Brain pericyte (primary cell): ENCODE measurements at regions not wholly inside any gene's neighbourhood (a gene's known extent, or its start where the extent isn't known, plus 50 kb on each side); places are given as distances from the start of the nearest gene placed in this dataset.
"Not testable (repeated sequence)": the region's sequence is repeated elsewhere in the genome, so short reads cannot be mapped to it uniquely, and the experiment has no call there.

Experiments used
- DNase-seq: peaks from one replicate; pipeline ENCODE4 v3.0.0-alpha.2; 2012; ENCODE audit warnings: low read depth, low spot score

DNA sequence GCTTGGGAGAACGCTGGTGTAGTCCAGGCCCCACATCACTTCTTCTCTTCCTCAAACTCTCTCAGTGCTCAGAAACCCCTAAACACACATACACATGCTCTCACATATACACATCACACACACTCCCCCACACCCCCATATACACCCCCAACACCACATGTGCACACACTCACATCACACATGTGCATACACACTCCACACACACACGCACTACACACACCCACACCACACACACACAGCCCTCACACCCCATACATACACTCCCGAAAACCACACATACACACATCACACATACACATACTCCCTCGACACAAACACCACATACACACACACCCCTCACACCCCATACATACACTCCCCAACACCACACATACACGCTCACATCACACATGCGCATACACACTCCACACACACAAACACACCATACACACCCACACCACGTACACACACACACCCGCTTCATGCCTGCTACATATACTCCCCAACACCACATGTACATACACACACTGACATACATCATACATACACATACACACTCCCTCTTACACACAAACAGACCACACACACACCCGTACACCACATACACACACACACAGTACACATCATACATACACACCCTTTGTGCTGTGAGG is 110.3 kb upstream of the TMEM170B start:
- no peak for DNase-seq

DNA sequence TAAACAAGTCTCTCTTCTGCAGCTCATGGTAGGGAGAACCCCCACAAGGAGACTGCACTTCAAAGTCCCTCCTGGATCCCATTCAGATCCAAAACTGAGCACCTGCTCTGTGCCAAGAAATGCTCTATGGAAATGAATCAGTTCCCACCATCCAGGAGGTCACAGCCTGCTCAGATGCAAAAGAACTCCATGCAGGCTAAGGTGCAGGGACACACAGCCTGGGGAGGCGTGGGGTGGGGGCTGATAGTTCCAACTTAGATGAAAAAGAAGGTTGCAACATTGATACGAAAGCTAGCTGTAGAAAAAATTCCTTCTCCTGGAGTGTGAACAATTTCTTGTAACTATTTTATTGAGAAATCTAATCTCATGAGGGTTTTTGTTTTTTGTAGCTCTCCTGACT is 111.0 kb upstream of the TMEM170B start:
- no peak for DNase-seq

DNA sequence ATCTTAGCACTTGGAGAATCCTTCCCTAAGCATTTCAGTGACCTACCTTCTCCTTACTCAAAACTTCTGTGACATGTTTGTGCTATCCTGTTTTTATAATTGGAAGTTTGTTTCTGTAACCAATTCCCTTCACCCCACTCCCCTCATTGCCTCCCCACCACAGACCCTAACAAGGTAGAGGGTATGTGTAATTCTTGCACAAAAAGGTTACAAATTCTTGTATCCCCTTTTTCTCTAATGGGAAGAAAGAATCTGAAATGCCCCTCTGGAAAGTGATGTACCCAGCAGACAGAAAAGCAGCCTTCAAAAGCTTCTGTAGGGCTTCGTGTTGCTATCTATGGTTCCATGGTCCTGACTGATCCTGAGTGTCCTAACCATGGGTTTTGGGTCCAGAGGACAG is 111.7 kb upstream of the TMEM170B start:
- no peak for DNase-seq

DNA sequence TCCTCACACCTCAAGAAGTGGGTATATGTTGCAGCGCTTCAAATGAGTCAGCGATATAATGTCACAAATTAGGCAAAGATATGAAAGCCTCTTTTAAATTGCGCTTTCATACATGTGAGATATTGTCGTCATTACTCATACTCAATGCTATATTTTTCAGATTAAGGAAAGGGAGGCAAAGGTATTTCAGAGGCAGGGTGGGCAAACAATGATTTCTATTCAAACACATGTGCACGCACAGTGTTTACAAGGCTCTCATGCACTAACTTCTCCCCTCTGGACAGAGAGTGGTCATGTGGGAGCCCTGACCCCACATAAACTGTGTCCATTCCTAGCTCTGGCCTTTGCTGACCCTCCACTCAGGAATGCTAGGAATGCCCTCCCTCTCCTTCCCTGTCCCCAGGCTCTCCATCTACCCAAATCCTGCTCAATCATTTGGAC is 112.1 kb upstream of the TMEM170B start:
- DNase-seq, result no peak

DNA sequence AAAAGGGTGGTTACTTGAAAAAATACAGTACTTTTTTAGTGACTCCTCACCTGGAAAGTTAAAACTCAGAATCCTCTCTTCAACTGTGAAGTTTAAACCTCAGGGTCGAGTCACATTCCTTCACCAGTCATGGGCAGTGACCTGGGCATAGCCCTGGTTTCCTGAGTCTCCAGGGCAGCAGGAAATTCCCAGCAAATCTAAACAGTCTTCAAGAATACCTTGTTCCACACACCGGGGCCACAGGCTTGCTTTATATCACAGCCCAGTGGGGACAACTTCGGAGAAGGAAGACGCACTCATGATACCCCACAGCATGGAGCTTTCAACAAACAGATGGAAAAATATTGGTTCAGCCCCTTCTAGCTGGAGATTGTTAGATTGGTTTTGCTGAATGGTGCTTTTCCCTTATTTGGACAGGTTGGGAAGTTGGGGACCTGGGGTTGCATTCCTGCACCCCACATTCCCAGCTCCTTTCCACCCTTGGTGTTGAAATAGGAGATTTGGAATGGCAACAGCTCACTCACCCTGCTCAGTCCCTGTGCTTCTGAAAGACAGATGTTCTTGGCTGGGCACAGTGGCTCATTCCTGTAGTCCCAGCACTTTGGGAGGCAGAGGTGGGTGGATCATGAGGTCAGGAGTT is 113.0 kb upstream of the TMEM170B start:
- DNase-seq, result no peak

DNA sequence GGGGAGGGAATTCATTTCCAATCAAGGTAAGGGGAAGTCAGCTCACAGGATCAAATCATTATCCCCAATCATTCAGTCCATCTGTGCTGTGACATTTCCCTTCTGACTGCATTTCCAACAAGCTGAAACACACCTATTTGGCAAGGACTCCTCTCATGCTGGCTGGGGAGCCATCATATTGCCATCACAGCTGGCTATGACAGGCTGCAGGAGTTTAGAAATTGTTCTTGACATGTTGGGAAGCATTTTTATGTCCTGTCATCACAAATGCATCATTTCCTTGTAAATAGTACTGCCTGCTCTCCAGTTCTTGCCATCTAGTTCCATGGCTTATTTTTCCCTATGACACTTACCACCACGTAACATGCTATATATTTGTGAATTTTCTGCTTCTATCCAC is 113.9 kb upstream of the TMEM170B start:
- no peak for DNase-seq

DNA sequence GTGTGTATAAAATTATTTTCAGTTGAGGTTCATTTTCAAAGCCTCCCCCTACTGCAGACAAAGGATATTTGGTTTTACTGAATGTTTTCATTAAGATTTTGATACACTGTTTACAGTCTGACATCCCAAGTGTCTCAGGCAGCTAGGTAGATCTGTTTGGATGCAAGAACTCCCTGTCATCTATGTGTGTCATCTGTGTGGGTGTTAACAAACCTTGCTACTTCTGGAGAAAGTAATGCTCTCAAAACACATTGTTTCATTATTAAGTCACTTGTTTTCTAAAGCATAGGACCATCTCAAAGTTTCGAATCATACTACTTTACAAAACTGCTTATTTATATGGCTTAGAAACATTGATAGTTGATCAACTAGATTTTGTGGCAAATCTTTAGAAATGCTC is 114.5 kb upstream of the TMEM170B start:
- no peak for DNase-seq

DNA sequence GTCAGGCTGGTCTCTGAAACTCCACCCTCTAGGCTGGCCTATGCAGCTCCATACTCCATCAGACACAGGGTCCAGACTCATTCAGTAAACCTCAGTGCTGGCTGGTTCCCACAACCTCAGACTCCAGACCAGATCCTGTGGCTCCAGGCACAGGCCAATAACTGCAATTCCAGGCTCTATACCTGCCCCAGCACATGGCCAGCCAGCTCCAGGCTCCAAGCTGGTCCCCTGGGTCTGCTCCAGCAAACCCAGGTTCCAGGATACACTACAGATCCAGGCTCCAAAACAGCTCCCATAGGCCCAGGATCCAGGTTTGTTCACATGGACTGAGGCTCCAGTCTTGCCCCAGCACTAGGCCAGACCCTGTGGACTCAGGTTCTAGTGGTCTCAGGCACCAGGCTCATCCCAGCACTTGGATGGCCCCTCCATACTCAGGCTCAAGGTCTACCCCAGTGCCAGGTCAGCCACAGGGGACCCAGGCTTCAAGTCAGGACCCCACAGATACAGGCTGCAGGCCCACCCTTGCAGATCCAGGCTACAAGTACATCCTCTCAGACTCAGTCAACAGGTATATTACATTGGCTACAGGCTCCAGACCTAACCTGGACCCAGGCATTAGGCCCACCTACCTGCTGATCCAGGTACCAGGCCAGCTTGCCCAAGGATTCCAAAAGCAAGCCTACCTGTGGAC is 117.6 kb upstream of the TMEM170B start:
- no peak for DNase-seq

DNA sequence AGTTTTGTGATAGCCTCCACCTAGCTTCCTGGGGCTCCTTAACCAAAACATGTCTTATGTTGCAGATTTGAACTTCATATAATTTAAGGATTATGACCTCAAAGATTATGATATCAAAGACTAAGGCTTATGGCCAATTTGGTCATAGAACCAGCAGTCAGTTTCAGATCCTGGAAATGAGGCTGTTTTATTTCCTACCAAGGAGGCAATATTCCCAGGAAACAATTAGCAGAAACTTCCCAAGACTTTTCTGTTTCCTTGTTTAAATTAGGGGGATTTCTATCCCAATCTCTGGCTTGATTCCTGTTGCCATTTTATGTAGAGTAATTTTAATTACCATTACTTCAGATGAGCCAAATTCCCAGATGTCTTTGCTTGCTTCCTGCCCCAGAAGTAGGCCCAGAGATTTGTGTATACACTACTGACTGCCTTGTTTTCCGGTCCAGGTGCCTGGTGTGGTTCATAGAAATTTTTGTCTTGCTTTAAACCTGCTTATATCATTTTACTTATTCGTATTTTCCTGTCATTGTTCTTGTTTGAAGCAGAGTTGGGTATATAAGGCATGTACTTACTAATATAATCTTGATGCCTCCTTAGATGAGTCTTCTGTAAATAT is 119.2 kb upstream of the TMEM170B start:
- no peak for DNase-seq

DNA sequence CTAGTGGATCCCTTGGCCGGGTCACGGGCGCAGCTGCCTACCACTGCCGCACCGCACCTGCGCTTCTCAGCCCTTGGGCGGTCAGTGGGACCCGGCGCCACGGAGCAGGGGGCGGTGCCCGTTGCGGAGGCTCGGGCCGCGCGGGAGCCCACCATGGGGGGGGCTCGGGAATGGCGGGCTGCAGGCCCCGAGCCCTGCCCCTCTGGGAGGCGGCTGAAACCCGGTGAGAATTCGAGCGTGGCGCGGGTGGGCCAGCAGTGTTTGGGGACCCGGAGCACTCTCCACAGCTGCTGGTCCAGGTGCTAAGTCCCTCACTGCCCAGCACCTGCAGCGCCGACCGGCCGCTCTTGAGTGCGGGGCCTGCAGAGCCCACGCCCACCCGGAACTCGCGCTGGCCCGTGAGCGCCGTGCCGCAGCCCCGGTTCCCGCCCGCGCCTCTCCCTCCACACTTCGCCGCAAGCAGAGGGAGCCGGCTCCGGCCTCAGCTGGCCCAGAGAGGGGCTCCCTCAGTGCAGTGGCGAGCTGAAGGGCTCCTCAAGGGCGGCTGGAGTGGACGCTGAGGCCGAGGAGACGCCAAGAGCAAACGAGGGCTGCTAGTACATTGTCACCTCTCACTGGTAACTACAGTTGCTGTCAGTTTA is 120.5 kb upstream of the TMEM170B start:
- DNase-seq, result no peak

DNA sequence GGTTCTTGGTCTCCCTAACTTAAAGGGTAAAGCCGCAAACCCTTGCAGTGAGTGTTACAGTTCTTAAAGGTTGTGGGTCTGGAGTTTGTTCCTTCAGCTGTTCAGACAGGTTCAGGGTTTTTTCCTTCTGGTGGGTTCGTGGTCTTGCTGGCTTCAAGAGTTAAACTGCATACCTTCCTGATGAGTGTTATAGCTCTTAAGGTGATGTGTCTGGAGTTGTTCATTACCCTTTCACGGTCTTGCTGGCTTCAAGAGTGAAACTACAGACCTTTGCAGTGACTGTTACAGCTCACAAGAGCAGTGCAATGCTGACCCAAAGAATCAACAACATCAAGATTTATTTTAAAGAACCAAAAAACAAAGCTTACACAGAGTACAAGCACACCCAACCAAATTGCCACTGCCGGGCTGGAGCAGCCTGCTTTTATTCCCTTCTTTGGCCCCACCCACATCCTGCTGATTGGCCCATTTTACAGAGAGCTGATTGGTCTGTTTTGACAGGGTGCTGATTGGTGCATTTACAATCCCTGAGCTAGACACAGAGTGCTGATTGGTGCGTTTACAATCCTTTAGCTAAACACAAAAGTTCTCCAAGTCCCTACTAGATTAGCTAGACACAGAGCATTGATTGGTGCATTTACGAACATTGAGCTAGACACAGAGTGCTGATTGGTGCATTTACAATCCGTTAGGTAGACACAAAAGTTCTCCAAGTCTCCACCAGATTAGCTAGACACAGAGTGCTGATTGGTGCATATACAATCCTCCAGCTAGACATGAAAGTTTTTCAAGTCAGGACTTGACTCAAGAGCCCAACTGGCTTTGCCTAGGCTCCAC is 121.2 kb upstream of the TMEM170B start:
- not testable (repeated sequence) for DNase-seq

DNA sequence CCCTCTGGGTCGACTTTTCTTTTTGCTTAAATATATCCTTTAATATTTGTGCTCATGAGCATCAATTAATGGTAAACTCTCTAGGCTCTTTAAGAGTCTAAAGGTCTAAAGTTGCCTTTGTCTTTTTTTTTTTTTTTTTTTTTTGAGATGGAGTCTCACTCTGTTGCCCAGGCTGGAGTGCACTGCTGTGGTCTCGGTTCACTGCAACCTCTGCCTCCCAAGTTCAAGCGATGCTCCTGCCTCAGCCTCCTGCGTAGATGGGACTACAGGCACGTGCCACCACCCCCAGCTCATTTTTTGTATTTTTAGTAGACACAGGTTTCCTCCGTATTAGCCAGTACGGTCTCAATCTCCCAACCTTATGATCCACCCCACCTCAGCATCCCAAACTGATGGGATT is 122.0 kb upstream of the TMEM170B start:
- no peak for DNase-seq

DNA sequence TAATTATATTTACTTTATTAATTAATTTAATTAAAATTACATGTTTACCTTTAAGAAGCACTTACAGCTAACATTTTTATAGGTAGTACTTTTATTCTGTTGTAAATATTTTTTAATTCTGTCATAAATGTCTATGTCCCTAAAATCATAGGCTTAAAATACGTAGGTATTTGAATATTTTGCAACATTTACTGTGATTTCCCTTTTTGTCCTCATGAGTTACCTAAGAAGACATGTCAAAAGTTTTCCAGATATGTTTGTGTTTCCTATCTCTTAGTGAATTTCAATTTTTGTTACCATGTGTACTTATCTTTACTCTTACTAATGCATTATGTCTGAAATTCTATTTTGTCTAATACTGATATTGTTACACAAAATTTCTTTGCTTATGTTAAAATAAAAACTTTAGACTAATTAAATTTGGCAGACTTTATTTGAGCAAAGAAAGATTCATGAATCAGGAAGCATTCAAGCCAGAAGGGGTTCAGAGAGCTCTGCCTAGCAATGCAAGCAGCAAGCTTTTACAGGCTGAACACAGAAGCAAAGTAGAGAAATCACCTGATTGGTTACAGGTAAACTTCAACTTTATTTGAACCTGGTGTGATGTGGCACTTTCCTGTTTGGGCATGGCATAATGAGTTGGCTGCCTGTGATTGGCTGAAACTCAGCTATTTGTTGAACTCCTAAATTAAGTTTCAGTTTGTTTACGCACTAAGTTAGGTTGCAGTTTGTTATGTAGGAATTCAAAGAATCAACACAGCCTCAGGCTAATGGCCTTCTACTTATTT is 123.2 kb upstream of the TMEM170B start:
- DNase-seq, result no peak

DNA sequence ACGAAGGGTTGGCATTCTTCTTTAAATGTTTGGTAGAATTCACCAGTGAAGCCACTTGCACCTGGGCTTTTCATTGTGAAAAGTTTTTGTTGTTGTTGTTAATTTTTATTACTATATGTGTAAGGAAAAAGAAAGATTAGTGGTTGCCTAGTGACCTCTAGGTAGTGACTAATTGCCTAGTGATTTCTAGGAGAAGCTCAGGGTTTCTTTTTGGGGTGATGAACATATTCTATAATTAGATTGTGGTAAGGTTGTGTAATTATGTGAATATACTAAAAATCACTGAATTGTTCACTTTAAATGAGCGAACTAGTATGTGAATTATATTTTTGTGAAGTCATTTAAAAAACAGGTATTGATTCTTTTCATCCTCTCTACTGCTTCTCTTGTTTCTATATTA is 123.8 kb upstream of the TMEM170B start:
- no peak for DNase-seq

DNA sequence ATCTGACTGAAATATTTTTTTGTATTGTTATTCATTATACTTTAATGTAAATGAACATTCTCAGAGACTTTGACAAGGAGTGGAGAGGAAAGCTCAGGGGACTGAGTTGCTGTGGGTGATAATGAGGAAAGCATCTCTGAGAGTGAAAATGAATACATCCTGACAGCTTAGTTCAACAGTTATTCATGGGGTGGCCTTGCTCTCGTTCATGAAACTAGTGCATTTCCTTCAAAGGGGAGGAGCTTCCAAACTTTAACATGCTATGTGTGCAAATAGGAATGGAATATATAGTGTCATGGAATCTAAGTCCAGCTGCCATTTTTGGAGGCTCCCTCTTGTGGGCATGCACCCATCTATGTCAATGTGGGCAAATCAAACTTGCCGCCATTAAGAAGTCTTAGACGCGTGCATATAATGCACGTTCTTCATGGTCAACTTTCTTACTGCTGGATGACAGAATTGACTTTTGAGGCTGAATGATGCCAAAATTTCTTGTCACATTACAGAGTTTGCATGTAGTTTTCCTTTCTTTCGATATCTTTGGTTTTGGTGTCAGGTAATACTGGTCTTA is 124.3 kb upstream of the TMEM170B start:
- no peak for DNase-seq

DNA sequence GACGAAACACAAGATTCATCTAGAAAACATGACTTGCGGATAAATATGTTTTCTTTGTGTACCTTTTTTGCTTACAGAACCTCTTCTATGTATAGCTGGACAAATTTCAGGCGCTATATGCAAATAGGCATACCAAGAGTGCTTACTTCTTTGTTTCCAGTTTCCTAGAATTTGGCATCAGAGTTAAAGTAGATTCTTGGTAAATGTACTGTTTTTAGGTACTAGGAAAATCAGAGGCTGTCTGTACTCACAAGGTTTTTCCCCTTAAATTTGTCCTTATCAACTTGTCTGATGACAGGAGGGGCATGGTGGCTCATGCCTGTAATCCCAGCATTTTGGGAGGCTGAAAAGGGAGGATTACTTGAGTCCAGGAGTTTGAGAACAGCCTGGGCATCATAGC is 124.9 kb upstream of the TMEM170B start:
- no peak for DNase-seq

DNA sequence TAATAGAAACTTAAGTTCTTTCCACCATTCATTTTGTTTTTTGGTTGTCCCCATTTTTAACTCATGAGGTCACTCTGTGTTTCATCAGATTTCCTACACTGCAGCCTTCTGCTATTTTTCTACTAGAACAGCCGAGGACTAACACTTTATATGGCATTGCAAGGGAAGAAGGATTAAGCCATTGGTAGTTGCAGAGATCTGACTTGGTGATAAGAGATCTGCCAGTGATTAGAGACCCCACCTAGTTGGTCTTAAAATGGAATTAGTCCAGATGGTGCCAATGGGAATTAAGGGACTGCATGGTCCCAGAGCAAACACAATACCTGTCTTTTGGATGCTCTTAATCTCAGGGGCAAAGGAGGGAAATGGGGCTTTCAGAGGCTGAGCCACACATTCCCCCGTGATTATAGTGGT is 125.5 kb upstream of the TMEM170B start:
- no peak for DNase-seq

DNA sequence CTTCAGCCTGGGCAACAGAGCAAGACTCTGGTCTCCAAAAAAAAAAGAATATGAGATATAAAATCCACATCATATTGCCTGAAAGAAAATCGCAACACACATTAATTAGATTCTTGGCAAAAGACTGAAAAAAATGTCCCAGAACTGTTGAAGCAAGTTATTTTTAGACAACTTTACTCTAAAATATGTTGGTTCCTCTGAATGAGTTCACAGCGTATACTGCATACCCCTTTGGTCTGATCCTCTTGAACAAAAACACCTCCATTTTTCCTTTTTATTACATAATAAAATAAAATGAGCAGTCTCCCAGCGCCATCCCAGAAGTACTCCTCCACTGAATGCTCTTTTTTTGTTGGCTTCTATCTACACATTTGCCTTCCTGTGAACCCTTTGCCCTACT is 126.0 kb upstream of the TMEM170B start:
- no peak for DNase-seq

DNA sequence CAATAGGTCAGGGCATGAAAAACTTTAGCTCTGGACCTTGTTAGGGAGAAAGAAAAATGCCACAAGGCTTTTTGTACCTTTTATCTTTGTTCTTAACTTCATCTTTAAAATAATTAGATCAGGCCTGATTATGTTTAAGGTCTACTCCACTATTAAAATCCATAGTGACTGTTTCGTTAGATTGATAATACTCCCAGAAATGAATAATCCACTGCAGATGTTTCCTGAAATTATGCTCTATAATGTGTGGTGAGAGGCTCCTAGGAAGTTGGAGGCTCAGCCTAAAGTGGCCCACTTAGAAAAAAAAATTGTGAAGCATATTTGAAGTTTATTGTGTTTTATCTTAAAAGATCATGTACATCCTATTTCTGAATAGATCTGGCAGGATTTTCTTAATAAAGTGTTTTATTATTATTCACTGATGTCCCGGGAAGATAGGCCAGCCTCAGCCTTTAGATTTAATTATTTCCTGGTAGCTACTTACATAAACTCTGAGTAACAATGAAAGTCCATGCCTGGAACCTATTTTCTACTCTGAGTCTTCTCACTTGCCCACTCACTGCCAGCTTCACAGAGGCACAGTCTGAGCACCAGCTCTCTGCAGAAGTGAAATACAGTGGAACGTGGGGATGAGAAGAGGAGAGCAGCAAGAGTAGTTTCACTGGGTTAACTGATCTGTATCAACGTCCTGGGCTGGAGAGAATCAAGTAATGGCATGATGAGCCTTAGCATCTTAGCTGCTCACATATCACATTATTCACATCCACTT is 126.8 kb upstream of the TMEM170B start:
- no peak for DNase-seq
